Suprapubic skin (tissue), 3 donors: ENCODE measurements at regions not wholly inside any gene's neighbourhood (a gene's known extent, or its start where the extent isn't known, plus 50 kb on each side); places are given as distances from the start of the nearest gene placed in this dataset.

ENCODE experiments used
- CTCF ChIP-seq, 2 donors: fragments of 200-600 bp in 1 of 2; fragments of 450-650 bp in 1 of 2; sonication (generic) in 1 of 2; IDR thresholded peaks; one replicate each; pipeline ENCODE4 v1.5.1; 2016 to 2019; ENCODE audit warnings: antibody characterized with exemption in 2 of 2, mild to moderate bottlenecking in 1 of 2, moderate library complexity in 1 of 2
- POLR2A ChIP-seq, 2 donors: fragments of 450-650 bp; IDR thresholded peaks; one replicate each; pipeline ENCODE4 v1.6.1; 2017; ENCODE audit warnings: antibody characterized with exemption in 2 of 2, mild to moderate bottlenecking in 2 of 2, moderate library complexity in 2 of 2

GRCh38 chr1:94739521-94740061, 80.6 kb upstream of the SLC44A3 start:
- TF ChIP-seq POLR2A (IDR thresholded peaks at IDR 0.05) (no peak), CTCF (IDR thresholded peaks at IDR 0.05) (no peak)
